PFSK-1 (cell line): ENCODE measurements at regions not wholly inside any gene's neighbourhood (a gene's known extent, or its start where the extent isn't known, plus 50 kb on each side); places are given as distances from the start of the nearest gene placed in this dataset.

Experiments used
- FOXP2 ChIP-seq: optimal IDR thresholded peaks from 2 replicates; pipeline ENCODE3; 2011; ENCODE audit warnings: borderline replicate concordance, control low read depth, inconsistent platforms; ENCODE audit not compliant: insufficient read depth; ENCODE audit errors: extremely low read length, extremely low read depth
- POLR2AphosphoS5 ChIP-seq: IDR thresholded peaks from 2 replicates; pipeline ENCODE4 v1.6.1; 2012; ENCODE audit warnings: low read depth, mild to moderate bottlenecking, control low read depth, low read length, moderate library complexity
- SIN3A ChIP-seq: IDR thresholded peaks from 2 replicates; pipeline ENCODE4 v1.6.1; 2012; ENCODE audit warnings: mild to moderate bottlenecking, low read length, moderate library complexity, borderline replicate concordance; ENCODE audit not compliant: insufficient read depth
- TAF1 ChIP-seq: IDR thresholded peaks from 2 replicates; pipeline ENCODE4 v1.6.1; 2012; ENCODE audit warnings: low read length, control low read depth, borderline replicate concordance; ENCODE audit not compliant: insufficient read depth
- TF ChIP-seq, protein P1 (sequence below), 2 experiments: IDR thresholded peaks; 2 replicates each; pipeline versions ENCODE4 v1.6.1 to v1.8.0; 2011 to 2012; ENCODE audit warnings: low read depth in 2 of 2, low read length in 2 of 2, control low read depth in 1 of 2, inconsistent platforms in 1 of 2, mild to moderate bottlenecking in 1 of 2, moderate library complexity in 1 of 2; ENCODE audit not compliant: insufficient read depth in 1 of 2

DNA sequence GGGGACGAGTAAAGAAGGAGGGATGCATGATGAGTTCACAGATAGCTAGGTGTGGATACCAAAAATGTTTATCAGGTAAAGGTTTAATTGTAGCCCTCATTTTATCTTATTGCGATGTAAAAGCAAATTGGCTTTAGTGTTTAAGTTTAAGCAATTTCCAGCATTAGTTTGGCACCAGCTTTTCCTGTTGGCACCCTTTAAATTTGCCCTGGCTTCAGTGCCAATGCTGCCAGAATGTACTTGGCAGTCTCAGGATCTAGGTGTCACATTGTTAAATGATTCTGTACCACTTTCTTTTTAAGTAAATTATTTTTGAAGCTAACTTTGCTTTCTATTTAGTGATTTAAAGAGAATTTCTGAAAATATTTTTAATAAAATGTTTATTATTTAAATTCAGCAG lies 681.8 kb downstream of the PCDH18 start:
- TF ChIP-seq, protein P1, sequence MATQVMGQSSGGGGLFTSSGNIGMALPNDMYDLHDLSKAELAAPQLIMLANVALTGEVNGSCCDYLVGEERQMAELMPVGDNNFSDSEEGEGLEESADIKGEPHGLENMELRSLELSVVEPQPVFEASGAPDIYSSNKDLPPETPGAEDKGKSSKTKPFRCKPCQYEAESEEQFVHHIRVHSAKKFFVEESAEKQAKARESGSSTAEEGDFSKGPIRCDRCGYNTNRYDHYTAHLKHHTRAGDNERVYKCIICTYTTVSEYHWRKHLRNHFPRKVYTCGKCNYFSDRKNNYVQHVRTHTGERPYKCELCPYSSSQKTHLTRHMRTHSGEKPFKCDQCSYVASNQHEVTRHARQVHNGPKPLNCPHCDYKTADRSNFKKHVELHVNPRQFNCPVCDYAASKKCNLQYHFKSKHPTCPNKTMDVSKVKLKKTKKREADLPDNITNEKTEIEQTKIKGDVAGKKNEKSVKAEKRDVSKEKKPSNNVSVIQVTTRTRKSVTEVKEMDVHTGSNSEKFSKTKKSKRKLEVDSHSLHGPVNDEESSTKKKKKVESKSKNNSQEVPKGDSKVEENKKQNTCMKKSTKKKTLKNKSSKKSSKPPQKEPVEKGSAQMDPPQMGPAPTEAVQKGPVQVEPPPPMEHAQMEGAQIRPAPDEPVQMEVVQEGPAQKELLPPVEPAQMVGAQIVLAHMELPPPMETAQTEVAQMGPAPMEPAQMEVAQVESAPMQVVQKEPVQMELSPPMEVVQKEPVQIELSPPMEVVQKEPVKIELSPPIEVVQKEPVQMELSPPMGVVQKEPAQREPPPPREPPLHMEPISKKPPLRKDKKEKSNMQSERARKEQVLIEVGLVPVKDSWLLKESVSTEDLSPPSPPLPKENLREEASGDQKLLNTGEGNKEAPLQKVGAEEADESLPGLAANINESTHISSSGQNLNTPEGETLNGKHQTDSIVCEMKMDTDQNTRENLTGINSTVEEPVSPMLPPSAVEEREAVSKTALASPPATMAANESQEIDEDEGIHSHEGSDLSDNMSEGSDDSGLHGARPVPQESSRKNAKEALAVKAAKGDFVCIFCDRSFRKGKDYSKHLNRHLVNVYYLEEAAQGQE (IDR thresholded peaks at IDR 0.05; ENCODE audit: insufficient read depth in 1 of 2, low read depth in 2 of 2, low read length in 2 of 2) = no peak
- TF ChIP-seq TAF1 = no peak
- no peak for TF ChIP-seq POLR2AphosphoS5
- TF ChIP-seq FOXP2 = no peak
- TF ChIP-seq SIN3A = no peak

GRCh38 chr4:136847881-136848621 lies 684.2 kb downstream of the PCDH18 start:
- TF ChIP-seq, protein P1 (IDR thresholded peaks at IDR 0.05; ENCODE audit: insufficient read depth in 1 of 2, low read depth in 2 of 2, low read length in 2 of 2) = no peak
- TF ChIP-seq POLR2AphosphoS5 = no peak
- TF ChIP-seq FOXP2 = no peak
- TF ChIP-seq TAF1 = no peak
- no peak for TF ChIP-seq SIN3A

DNA sequence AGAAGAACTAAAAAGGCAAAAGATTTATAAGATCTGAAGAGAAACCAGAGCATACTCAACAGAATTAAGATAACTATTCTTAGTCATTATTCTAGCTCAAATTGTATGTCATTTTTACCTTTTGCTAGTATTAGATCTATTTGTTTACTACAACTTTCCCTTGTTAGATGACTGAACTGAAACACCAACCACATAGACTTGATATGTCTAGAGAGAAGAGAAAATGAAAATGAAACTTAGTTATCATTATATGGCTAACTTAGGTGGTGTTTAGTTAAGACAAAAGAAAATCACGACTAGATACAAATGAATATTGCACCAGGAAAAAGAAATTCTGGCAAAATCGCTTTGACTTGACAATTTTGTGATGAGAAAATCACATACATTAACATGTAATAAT lies 690.8 kb downstream of the PCDH18 start:
- no peak for TF ChIP-seq SIN3A
- no peak for TF ChIP-seq FOXP2
- no peak for TF ChIP-seq POLR2AphosphoS5
- TF ChIP-seq, protein P1 (IDR thresholded peaks at IDR 0.05; ENCODE audit: insufficient read depth in 1 of 2, low read depth in 2 of 2, low read length in 2 of 2) = no peak
- no peak for TF ChIP-seq TAF1

- TF ChIP-seq POLR2AphosphoS5 = no peak
- no peak for TF ChIP-seq TAF1
- TF ChIP-seq, protein P1 (IDR thresholded peaks at IDR 0.05; ENCODE audit: insufficient read depth in 1 of 2, low read depth in 2 of 2, low read length in 2 of 2) = no peak
- no peak for TF ChIP-seq FOXP2
- TF ChIP-seq SIN3A = no peak
These were observed 693.7 kb downstream of the PCDH18 start for GRCh38 chr4:136838607-136839006.
